ENCODE measurements at regions not wholly inside any gene's neighbourhood (a gene's known extent, or its start where the extent isn't known, plus 50 kb on each side); places are given as distances from the start of the nearest gene placed in this dataset.

DNA sequence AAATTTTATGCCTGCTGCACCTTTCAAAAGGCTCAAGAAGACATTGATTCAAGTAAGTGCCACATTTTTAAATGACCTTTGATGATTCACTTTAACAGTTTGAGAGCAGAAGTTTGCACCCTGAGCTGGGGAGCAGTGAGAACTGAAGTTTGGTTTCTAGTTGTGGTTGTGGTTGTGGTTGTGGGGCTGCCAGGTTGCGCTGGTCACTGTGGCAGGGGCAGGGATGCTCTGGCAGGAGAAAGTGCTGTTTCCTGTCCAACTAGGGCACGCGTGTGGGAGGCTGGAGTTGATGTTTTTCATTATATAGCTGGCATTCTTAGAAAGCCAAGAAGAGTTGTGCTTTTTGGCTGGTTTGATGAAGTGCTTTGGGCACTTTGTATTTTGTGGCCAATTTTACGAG lies 339.7 kb upstream of the NR2F2 start:
- H3K27ac ChIP-seq (ENCODE audit: low read depth, low read length, poor library complexity, severe bottlenecking) = no peak overlapping the region
- H3K4me2 ChIP-seq (ENCODE audit: low read length) = no peak overlapping the region
- no peak overlapping the region for H2AFZ ChIP-seq (ENCODE audit: low read length)
- no peak overlapping the region for H3K4me3 ChIP-seq (ENCODE audit: low read depth, low read length, poor library complexity, severe bottlenecking)
- no peaks in the 10 kb centered on the region for H3F3A ChIP-seq (ENCODE audit: insufficient read depth, low read length)
- H3K27me3 ChIP-seq (ENCODE audit: insufficient read depth, low read length) = no peaks in the 10 kb centered on the region
- no peaks in the 10 kb centered on the region for H3K9me2 ChIP-seq (ENCODE audit: low read depth, low read length)
- H3K36me3 ChIP-seq (ENCODE audit: insufficient read depth, low read length) = no peaks in the 10 kb centered on the region
- H3K9ac ChIP-seq (ENCODE audit: low read length) = no peak overlapping the region
- no peaks in the 10 kb centered on the region for H3K4me1 ChIP-seq (ENCODE audit: insufficient read depth, low read length, severe bottlenecking)
- no peaks in the 10 kb centered on the region for H4K20me1 ChIP-seq (ENCODE audit: insufficient read depth, low read length)
- no peaks in the 10 kb centered on the region for H3K9me3 ChIP-seq (ENCODE audit: low read length)
- TF ChIP-seq, protein P1, sequence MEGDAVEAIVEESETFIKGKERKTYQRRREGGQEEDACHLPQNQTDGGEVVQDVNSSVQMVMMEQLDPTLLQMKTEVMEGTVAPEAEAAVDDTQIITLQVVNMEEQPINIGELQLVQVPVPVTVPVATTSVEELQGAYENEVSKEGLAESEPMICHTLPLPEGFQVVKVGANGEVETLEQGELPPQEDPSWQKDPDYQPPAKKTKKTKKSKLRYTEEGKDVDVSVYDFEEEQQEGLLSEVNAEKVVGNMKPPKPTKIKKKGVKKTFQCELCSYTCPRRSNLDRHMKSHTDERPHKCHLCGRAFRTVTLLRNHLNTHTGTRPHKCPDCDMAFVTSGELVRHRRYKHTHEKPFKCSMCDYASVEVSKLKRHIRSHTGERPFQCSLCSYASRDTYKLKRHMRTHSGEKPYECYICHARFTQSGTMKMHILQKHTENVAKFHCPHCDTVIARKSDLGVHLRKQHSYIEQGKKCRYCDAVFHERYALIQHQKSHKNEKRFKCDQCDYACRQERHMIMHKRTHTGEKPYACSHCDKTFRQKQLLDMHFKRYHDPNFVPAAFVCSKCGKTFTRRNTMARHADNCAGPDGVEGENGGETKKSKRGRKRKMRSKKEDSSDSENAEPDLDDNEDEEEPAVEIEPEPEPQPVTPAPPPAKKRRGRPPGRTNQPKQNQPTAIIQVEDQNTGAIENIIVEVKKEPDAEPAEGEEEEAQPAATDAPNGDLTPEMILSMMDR (IDR thresholded peaks at IDR 0.05; ENCODE audit: low read length) = no peak
- TF ChIP-seq EZH2 (IDR thresholded peaks at IDR 0.05; ENCODE audit: borderline replicate concordance, low read length) = no peak
- H3K79me2 ChIP-seq (ENCODE audit: insufficient read depth, low read length) = no peaks in the 10 kb centered on the region

DNA sequence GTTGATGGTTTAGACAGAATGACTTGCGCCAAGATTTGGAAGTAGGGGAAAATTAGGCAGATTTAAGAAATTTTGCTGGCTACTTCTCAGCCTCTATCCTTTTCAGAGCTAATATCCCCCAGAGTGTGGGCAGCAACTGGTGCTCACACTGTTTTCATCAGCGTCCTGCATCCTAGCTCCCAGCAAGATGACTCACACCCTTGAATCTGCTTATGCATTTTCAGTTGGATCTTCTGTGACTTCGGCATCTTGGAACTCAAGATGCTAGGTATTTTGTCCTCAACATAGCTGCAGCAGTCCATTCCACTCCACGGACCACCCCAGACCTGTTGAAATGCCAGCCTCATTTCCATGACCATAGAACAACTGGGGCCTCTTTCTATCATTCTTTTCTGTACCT lies 336.1 kb upstream of the NR2F2 start:
- Histone ChIP-seq H3K27ac (ENCODE audit: low read depth, low read length, poor library complexity, severe bottlenecking) (no peak overlapping the region), H3K27me3 (ENCODE audit: insufficient read depth, low read length) (no peaks in the 10 kb centered on the region), H3K4me1 (ENCODE audit: insufficient read depth, low read length, severe bottlenecking) (no peaks in the 10 kb centered on the region), H3K9me2 (ENCODE audit: low read depth, low read length) (no peaks in the 10 kb centered on the region), H4K20me1 (ENCODE audit: insufficient read depth, low read length) (no peaks in the 10 kb centered on the region), H3F3A (ENCODE audit: insufficient read depth, low read length) (no peaks in the 10 kb centered on the region), H3K4me3 (ENCODE audit: low read depth, low read length, poor library complexity, severe bottlenecking) (no peak overlapping the region), H3K36me3 (ENCODE audit: insufficient read depth, low read length) (no peaks in the 10 kb centered on the region), H3K79me2 (ENCODE audit: insufficient read depth, low read length) (no peaks in the 10 kb centered on the region), H3K9me3 (ENCODE audit: low read length) (no peaks in the 10 kb centered on the region), H3K9ac (ENCODE audit: low read length) (no peak overlapping the region), H3K4me2 (ENCODE audit: low read length) (no peak overlapping the region), H2AFZ (ENCODE audit: low read length) (no peak overlapping the region)
- TF ChIP-seq, protein P1 (IDR thresholded peaks at IDR 0.05; ENCODE audit: low read length) = no peak
- TF ChIP-seq EZH2 (IDR thresholded peaks at IDR 0.05; ENCODE audit: borderline replicate concordance, low read length) = no peak

DNA sequence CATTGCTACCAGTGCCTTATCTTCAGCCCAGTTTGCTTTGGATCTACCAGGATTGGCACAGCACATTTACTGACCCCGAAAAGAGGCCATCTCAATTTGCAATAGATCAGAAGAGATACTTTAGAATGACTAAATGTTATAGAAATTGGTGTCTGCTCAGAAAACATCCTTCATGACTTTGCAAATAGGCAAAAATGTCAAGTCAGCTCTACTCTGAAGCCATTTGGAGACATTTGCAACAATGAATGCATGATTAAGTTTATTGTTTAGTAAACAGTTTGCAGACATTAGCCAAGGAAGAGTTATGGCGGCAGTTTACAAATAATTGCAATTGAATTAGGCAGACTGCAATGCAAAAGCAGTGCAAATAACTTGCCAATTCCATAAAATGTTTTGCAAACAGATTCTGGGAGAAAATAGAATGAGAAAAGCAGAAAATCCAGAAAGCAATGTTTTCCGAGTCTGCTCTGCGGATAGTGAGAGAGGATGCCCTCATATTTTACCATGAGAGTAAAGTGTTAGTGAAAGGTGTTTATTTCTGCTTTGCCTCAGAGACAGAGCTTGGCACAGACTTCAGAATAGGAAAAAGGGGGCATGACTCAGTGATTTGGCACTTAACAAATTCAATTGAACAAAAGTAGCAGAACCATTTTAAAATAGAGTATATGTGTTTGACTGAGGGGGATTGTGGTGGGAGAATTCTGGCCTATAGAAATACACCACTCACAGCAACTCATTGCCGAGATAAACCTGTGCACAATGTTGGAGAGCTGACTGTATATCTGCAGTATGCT lies 334.9 kb upstream of the NR2F2 start:
- H3K9me3 ChIP-seq (ENCODE audit: low read length) = no peaks in the 10 kb centered on the region
- no peaks in the 10 kb centered on the region for H3F3A ChIP-seq (ENCODE audit: insufficient read depth, low read length)
- no peak overlapping the region for H3K9ac ChIP-seq (ENCODE audit: low read length)
- H3K4me1 ChIP-seq (ENCODE audit: insufficient read depth, low read length, severe bottlenecking) = no peaks in the 10 kb centered on the region
- H3K27ac ChIP-seq (ENCODE audit: low read depth, low read length, poor library complexity, severe bottlenecking) = no peak overlapping the region
- H3K9me2 ChIP-seq (ENCODE audit: low read depth, low read length) = no peaks in the 10 kb centered on the region
- H3K4me3 ChIP-seq (ENCODE audit: low read depth, low read length, poor library complexity, severe bottlenecking) = no peak overlapping the region
- no peaks in the 10 kb centered on the region for H3K36me3 ChIP-seq (ENCODE audit: insufficient read depth, low read length)
- no peak overlapping the region for H2AFZ ChIP-seq (ENCODE audit: low read length)
- no peaks in the 10 kb centered on the region for H3K27me3 ChIP-seq (ENCODE audit: insufficient read depth, low read length)
- TF ChIP-seq, protein P1 (IDR thresholded peaks at IDR 0.05; ENCODE audit: low read length) = no peak
- TF ChIP-seq EZH2 (IDR thresholded peaks at IDR 0.05; ENCODE audit: borderline replicate concordance, low read length) = no peak
- H3K4me2 ChIP-seq (ENCODE audit: low read length) = no peak overlapping the region
- no peaks in the 10 kb centered on the region for H3K79me2 ChIP-seq (ENCODE audit: insufficient read depth, low read length)
- H4K20me1 ChIP-seq (ENCODE audit: insufficient read depth, low read length) = no peaks in the 10 kb centered on the region
